NCI-H187 (cell line): ENCODE measurements at regions not wholly inside any gene's neighbourhood (a gene's known extent, or its start where the extent isn't known, plus 50 kb on each side); places are given as distances from the start of the nearest gene placed in this dataset.

Source experiments
- DNase-seq, 2 experiments: peaks; one replicate each; lab custom pipeline; 2025; lab: John Stamatoyannopoulos, UW

DNA sequence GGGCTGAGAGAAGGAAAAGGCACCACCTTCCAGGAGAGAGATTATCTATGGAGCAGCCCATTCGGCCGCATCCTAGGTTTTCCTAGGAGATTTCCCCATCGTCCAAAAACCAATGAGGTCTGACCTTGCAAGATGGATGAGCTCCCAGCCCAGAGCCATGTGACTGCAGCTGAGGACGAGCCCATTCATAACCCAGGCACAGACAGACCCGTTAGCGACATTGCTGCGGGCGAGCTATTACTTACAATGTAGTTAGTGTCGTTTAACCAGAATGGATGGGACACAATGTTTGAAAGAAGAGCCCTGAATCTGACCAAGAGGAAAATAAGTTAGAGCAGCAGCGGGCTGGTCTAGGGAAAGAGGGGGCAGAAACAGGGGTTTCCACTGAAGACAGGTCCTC is 395.9 kb upstream of the CADM1 start:
- DNase-seq, result no peak

GRCh38 chr11:115897707-115898106 is 393.5 kb upstream of the CADM1 start:
- no peak for DNase-seq

DNA sequence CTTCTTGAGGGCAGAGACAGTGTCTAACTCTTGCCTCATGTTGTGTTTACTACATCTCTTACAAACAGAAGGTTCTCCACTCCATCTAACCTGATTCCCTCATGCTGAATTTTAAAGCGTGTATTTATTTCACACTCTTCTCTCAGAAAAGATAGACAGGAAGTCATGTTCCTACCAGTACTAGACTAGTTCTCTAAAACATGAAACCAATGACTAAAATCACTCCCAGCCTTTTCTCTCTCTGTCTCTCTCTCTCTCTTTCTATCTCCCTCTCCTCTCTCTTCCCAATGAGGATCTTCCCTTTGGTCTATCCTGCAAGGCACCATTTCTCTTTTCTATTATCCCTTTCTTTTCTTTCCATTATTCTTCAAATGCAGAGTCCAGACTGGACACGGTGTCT is 391.9 kb upstream of the CADM1 start:
- no peak for DNase-seq

- no peak for DNase-seq
Measured at GRCh38 chr11:115895594-115895993, 391.4 kb upstream of the CADM1 start.

- DNase-seq, result no peak
Measured at GRCh38 chr11:115894176-115894575, 390.0 kb upstream of the CADM1 start.

DNA sequence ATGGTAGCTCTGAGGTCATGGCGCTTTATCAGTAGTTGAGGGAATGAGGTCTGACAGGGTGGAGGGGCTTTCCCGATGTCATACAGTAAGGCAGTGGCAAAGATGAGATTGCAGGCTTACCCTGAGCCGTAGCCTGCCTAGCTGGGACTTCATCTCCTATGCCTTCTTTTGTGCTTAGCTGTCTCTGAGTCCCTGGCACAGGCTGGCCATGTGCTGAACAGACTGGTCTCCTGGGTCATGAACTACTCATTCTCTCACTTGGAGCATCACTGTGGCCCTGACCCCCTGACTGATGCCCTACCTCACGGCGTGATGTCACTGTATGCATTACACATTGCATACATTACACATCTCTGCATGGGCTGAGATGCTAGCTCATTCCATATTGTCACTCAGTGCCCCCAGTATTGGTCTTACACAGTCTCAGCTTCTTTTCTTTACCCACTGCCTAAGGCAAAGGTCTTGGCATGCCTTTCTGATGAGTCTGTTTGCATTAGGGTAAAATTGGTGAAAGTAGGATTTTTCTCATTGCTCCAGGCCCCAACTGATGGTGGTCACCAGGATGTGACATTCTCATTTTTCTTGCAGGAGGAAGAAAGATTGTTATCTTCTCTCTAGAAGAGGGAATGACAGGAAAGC is 389.4 kb upstream of the CADM1 start:
- DNase-seq, result no peak

GRCh38 chr11:115892016-115892415 is 387.8 kb upstream of the CADM1 start:
- DNase-seq, result no peak

GRCh38 chr11:115891581-115891980 is 387.4 kb upstream of the CADM1 start:
- DNase-seq, result no peak

GRCh38 chr11:115890500-115890899 is 386.3 kb upstream of the CADM1 start:
- DNase-seq, result no peak

GRCh38 chr11:115889712-115890111 is 385.5 kb upstream of the CADM1 start:
- no peak for DNase-seq

- no peak for DNase-seq
Measured at GRCh38 chr11:115887727-115888126, 383.5 kb upstream of the CADM1 start.

DNA sequence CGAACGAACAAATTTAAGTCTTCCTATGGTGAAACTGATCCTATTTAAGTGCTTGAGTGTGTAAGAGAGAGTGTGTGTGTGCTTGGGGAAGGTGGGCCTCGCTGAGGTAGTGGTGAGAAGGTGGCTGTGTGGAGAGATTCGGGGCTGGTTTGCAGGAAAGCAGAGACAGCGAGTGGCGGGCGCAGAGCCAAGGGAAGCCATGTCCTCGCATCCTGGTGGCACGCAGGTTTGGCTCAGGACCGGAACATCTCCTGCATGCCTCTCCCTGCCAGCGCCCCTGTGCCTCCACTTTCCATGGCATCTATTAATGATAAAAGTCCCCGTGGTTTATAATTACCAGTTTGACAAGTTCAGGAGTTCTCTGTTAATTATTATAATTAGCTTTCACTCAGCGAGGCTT is 383.1 kb upstream of the CADM1 start:
- no peak for DNase-seq

GRCh38 chr11:115886422-115886733 is 382.2 kb upstream of the CADM1 start:
- DNase-seq, result peak; percentile 30 to 44

GRCh38 chr11:115885535-115886421 is 381.6 kb upstream of the CADM1 start:
- DNase-seq, result no peak

- no peak for DNase-seq
Measured at GRCh38 chr11:115884800-115885534, 380.8 kb upstream of the CADM1 start.

DNA sequence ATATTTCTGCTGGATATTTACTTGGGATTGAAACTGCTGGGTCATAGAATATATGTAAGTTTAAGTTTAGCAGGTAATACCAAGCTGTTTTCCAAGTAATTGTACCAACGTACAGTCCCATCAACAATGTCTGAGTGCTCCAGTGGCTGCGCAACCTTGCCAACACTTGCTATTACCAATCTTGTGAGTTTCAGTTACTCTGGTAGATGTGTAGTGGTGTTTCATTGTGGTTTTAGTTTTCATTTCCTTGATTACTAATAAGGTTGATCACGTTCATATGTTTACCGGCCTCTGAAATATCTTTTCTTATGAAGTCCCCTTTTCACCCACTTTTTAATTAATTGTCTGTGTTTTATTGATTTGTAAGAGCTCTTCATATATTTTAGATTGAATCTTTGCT is 370.6 kb upstream of the CADM1 start:
- no peak for DNase-seq

- DNase-seq, result no peak
Measured at GRCh38 chr11:115873813-115874212, 369.6 kb upstream of the CADM1 start.

DNA sequence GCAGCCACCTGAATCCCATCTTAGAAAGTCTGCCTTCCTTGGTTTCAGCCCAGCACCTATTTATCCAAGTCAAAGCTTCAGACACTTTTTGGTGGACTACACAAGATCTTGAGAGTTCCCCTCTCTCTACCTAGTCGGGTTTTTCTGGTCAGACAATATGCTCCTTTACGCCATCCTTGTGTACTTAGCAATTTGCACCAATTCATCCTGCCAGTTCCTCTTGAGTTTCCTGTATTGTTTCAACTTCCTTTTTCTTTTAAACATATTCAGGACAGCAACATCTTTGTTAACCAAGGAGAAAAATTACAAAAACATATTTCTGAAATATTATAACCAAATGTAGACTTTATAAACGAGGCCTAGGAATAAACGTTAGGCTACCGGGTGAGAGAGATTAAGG is 368.2 kb upstream of the CADM1 start:
- no peak for DNase-seq

- no peak for DNase-seq
Measured at GRCh38 chr11:115871161-115871760, 367.0 kb upstream of the CADM1 start.

DNA sequence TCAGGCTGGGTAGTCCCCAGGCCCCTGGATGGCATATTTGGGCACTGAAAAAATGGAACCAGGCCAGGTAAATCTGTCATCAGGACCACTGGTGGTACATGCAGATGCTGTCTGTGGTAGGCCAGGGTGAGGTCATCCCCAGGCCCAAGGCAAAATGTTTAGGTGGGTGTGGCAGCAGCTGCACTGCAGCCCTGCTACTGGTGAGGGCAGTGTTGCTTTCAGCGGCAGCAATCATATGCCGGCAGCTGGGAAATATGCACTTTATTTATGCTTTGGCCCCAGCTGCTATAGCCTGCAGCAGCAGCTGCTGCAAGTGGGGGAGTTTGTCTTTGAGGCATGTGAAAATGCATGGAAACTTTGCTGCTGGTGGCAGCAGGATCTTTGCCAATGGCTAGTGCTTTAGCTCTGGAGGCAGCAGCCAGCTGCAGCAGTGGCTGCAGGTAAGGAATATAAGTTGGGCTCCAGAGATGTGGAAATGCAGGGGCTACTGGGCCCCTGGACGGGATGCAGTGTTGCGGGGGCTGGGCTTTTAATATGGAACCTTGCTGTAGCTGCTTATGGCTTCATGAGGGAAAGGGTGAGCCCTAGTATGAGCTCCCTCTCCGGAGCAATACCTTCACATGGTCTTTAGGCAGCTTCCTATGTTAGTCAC is 365.7 kb upstream of the CADM1 start:
- DNase-seq, result peak in 1 of 2 experiments; percentile 38

DNA sequence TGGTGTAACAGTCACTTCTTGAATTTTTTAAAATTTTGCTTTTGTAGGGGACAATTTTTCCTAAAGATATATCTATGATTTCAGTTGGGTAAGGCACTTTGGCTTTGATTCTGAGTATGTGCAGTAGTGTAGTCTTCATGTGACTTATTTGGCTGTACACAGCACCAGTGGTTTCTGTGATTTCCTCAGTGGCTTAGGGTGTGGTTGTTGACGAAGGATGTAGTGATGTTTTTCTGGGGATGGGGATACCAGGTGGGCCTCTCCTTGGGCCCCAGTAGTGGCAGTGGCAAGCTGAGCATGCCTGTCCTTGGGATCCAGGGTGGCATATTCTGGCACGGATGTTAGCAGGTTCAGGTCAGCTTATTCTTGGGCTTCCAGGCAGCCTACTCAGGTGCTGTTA is 364.9 kb upstream of the CADM1 start:
- DNase-seq, result no peak

- no peak for DNase-seq
Measured at GRCh38 chr11:115860246-115860645, 356.0 kb upstream of the CADM1 start.
